ENCODE measurements at regions not wholly inside any gene's neighbourhood (a gene's known extent, or its start where the extent isn't known, plus 50 kb on each side); places are given as distances from the start of the nearest gene placed in this dataset.

DNA sequence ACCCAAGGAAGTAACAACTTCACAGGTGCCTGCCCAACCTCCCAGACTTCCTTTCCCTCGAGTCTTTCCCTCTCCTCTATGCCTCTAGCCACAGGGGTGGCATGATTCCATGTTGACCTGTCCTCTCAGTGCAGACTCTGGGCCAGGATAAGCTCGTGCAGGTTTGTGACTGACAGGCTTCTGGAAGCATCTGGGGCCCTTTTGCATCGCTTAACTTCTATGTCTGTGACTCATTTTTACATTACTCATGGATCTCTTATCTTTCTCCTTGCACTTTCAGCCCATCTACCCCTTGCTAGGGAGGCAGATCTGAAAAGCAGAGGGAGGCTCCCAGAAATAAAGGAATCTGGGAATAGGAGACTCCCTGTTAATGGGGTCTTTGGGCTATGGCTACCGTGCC, 98.5 kb upstream of the RIOK3 start:
- Histone ChIP-seq H3K4me3 (ENCODE audit: low read length in 2 of 2) (no peak overlapping the region), H3K27ac (ENCODE audit: low read depth in 1 of 2, low read length in 2 of 2) (peak overlapping the region in 1 of 2 donors; percentile 71), H3K36me3 (ENCODE audit: control insufficient read depth in 1 of 2, insufficient read depth in 2 of 2, low read length in 1 of 2) (peaks cover 0 to 3% of the 10 kb centered on the region in 2 donors), H3K27me3 (ENCODE audit: control insufficient read depth in 1 of 2, insufficient read depth in 2 of 2, low read length in 1 of 2) (no peaks in the 10 kb centered on the region), H3K4me1 (ENCODE audit: control insufficient read depth in 1 of 2, insufficient read depth in 2 of 2, low read length in 2 of 2) (peaks cover 10 to 11% of the 10 kb centered on the region in 2 donors), H3K9me3 (ENCODE audit: control insufficient read depth, low read length) (no peaks in the 10 kb centered on the region)
- no peak for ATAC-seq (ENCODE audit: low FRiP score)
- no peak for DNase-seq
- intact Hi-C loops (cut with DNase I) = loop anchor here (5.0 kb wide), 3 partner anchors 122 to 217 kb away; partner anchors contain the start of gene CABLES1 (in 1 of the 2)
- WGBS, 2 donors = 25% methylated on average over 4 of the region's 4 CpGs

DNA sequence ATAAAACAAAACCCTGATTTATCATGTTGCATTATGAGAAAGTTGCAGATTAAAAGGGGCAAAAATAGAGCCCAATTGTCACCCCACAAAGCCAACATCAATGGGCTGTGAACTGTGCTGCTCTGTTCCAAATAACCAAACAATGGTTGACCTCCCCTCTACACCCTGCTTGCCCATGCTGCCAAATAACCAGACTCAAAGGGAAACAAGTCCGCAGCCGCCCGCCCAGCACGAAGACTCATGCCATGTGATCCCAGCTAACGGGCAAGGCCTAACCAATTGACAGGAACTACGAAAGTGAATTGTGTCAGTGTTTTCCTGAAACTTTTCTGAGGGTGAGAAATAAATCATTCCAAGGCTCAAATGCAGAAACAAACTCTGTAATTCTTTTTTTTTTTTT, 97.9 kb upstream of the RIOK3 start:
- ATAC-seq (ENCODE audit: low FRiP score) (no peak), DNase-seq (peak in 1 of 2 donors; percentile 63)
- Histone ChIP-seq H3K4me1 (ENCODE audit: control insufficient read depth in 1 of 2, insufficient read depth in 2 of 2, low read length in 2 of 2) (peaks cover 10 to 11% of the 10 kb centered on the region in 2 donors), H3K27ac (ENCODE audit: low read depth in 1 of 2, low read length in 2 of 2) (peak overlapping the region; percentile 7 to 100), H3K27me3 (ENCODE audit: control insufficient read depth in 1 of 2, insufficient read depth in 2 of 2, low read length in 1 of 2) (no peaks in the 10 kb centered on the region), H3K36me3 (ENCODE audit: control insufficient read depth in 1 of 2, insufficient read depth in 2 of 2, low read length in 1 of 2) (peaks cover 0 to 3% of the 10 kb centered on the region in 2 donors), H3K4me3 (ENCODE audit: low read length in 2 of 2) (no peak overlapping the region), H3K9me3 (ENCODE audit: control insufficient read depth, low read length) (no peaks in the 10 kb centered on the region)
- WGBS, 2 donors = 30 to 39% methylated on average over 6 of the region's 6 CpGs
- intact Hi-C loops (cut with DNase I) = loop anchor here (5.0 kb wide), 3 partner anchors 123 to 218 kb away; partner anchors contain the start of gene CABLES1 (in 1 of the 2)

DNA sequence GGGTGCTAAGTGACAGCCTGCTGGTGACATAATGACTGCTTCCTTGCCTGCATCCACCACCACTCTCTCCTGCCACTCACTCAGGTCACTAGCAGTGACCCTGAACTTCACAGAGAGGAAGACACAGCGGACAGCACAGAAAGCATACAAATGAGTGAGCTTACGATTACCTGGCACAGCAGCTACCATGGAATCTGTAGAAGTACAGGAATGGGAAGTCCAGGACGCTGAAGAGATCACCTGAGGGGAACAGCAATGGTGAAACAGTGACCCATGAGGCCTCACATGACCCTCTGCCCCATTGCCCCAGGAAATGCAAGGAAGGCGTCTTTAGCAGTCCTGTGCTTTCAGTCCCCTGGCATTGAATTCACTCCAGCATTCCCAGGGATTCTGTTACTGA, 96.7 kb upstream of the RIOK3 start:
- peak overlapping the region; percentile 7 to 100 for H3K27ac ChIP-seq (ENCODE audit: low read depth in 1 of 2, low read length in 2 of 2)
- no peak overlapping the region for H3K4me3 ChIP-seq (ENCODE audit: low read length in 2 of 2)
- intact Hi-C loops (cut with DNase I) = loop anchor here (2.0 to 5.0 kb wide), 5 partner anchors 44 to 219 kb away; partner anchors contain the start of gene CABLES1 (in 1 of the 2)
- no peaks in the 10 kb centered on the region for H3K36me3 ChIP-seq (ENCODE audit: control insufficient read depth in 1 of 2, insufficient read depth in 2 of 2, low read length in 1 of 2)
- 60 to 64% methylated on average over 4 of the region's 4 CpGs for WGBS, 2 donors
- H3K27me3 ChIP-seq (ENCODE audit: control insufficient read depth in 1 of 2, insufficient read depth in 2 of 2, low read length in 1 of 2) = no peaks in the 10 kb centered on the region
- H3K4me1 ChIP-seq (ENCODE audit: control insufficient read depth in 1 of 2, insufficient read depth in 2 of 2, low read length in 2 of 2) = peaks cover 10 to 11% of the 10 kb centered on the region in 2 donors
- ATAC-seq (ENCODE audit: low FRiP score) (no peak), DNase-seq (no peak)
- H3K9me3 ChIP-seq (ENCODE audit: control insufficient read depth, low read length) = no peaks in the 10 kb centered on the region

DNA sequence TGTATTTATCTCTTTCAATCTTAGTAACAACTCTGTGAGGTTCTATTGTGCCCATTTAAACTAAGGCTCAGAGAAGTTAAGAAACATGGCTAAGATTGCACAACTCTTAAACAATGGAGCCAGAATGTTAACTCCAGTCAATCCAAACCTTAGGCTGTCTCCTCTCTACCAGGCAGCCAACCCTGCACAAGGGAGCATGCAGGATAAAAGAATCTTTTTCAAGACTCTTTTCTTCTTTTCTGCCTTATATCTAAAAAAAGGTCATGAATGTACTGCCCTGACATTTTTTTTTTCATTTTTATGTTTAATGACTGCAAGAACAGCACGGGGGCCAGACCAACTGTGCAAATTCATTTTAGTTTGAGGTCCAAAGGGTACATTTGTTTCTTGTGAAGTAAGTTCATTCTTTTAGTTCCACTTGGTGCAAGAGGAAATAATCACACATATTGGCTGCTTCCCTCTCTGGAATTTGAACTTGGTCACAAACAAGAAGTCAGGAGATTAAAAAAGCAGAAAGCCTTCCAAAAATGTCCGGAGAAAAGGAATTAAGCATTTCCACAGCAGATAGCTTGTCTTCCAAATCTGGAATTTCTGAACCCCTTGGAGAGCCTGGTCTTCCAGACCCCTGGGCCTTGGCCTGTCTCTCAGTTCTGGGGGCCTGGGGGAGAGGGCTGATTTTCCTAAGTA, 96.0 kb upstream of the RIOK3 start:
- peak; percentile 65 for ATAC-seq (ENCODE audit: low FRiP score)
- Histone ChIP-seq H3K36me3 (ENCODE audit: control insufficient read depth in 1 of 2, insufficient read depth in 2 of 2, low read length in 1 of 2) (no peaks in the 10 kb centered on the region), H3K9me3 (ENCODE audit: control insufficient read depth, low read length) (no peaks in the 10 kb centered on the region), H3K4me1 (ENCODE audit: control insufficient read depth in 1 of 2, insufficient read depth in 2 of 2, low read length in 2 of 2) (peaks cover 10 to 11% of the 10 kb centered on the region in 2 donors), H3K27ac (ENCODE audit: low read depth in 1 of 2, low read length in 2 of 2) (peak overlapping the region; percentile 10 to 99), H3K4me3 (ENCODE audit: low read length in 2 of 2) (no peak overlapping the region), H3K27me3 (ENCODE audit: control insufficient read depth in 1 of 2, insufficient read depth in 2 of 2, low read length in 1 of 2) (no peaks in the 10 kb centered on the region)
- DNase-seq = no peak
- WGBS, 2 donors = 1 to 3% methylated on average over 2 of the region's 2 CpGs
- intact Hi-C loops (cut with DNase I) = loop anchor here (2.0 to 5.0 kb wide), 5 partner anchors 44 to 220 kb away; partner anchors contain the start of gene CABLES1 (in 1 of the 2)

DNA sequence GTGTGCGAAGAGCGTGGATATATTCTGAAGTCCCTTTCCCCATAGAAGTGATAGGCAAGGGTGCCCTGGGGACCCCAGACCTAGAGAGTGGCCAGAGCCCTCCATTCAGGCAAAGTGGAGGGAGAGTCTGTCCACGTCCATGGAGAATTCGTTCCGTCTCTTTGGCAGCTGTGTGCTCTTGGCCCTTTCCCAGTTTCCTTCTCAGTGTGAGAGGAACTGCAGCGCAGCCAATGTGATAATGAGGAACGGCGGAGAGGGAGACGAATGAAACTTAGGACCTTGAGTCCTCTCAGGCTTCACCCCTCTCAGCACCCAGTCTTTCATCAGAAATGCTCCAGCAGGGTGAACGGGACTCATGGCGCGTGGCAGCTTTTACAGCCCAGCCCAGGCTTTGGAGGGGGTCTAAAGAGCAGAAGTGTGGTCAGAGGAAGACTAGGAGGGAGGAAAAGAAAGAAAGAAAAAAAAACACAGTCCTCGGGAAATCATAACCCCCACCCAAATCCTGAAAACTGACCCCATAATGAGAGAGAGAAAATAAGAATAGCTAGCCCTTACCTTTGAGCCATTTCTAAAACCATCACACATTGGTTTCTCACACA, 95.0 kb upstream of the RIOK3 start:
- DNase-seq = peak; percentile 78 to 83
- H3K4me3 ChIP-seq (ENCODE audit: low read length in 2 of 2) = peak overlapping the region in 1 of 2 donors; percentile 57
- H3K27me3 ChIP-seq (ENCODE audit: control insufficient read depth in 1 of 2, insufficient read depth in 2 of 2, low read length in 1 of 2) = no peaks in the 10 kb centered on the region
- intact Hi-C loops (cut with DNase I) = loop anchor here (2.0 to 5.0 kb wide), 6 partner anchors 45 to 223 kb away; partner anchors contain the start of gene CABLES1 (in 2 of the 2)
- H3K36me3 ChIP-seq (ENCODE audit: control insufficient read depth in 1 of 2, insufficient read depth in 2 of 2, low read length in 1 of 2) = no peaks in the 10 kb centered on the region
- peak; percentile 65 for ATAC-seq (ENCODE audit: low FRiP score)
- H3K9me3 ChIP-seq (ENCODE audit: control insufficient read depth, low read length) = no peaks in the 10 kb centered on the region
- peak overlapping the region; percentile 10 to 99 for H3K27ac ChIP-seq (ENCODE audit: low read depth in 1 of 2, low read length in 2 of 2)
- H3K4me1 ChIP-seq (ENCODE audit: control insufficient read depth in 1 of 2, insufficient read depth in 2 of 2, low read length in 2 of 2) = peaks cover 10 to 11% of the 10 kb centered on the region in 2 donors
- 4 to 5% methylated on average over 13 of the region's 13 CpGs for WGBS, 2 donors

DNA sequence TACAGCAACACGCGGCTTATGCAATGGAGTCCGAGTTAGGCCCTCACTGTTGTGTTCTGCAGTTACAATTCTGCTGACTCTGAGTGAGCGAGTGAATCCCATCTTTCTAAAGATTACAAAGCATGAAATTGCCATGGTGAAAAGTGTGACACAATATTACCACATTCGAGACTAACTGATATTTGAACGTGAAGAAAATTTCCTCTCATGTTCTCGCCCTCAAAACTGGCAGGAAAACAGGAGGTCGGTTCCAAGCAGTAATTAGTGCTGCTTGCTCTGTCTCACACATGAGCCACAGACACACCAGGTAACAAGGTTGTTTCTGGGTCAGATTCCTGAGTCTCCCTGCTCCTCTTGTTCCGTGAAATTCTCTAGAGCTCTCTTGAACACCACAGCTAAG, 93.7 kb upstream of the RIOK3 start:
- Histone ChIP-seq H3K27me3 (ENCODE audit: control insufficient read depth in 1 of 2, insufficient read depth in 2 of 2, low read length in 1 of 2) (no peaks in the 10 kb centered on the region), H3K4me3 (ENCODE audit: low read length in 2 of 2) (no peak overlapping the region), H3K9me3 (ENCODE audit: control insufficient read depth, low read length) (no peaks in the 10 kb centered on the region), H3K27ac (ENCODE audit: low read depth in 1 of 2, low read length in 2 of 2) (no peak overlapping the region), H3K4me1 (ENCODE audit: control insufficient read depth in 1 of 2, insufficient read depth in 2 of 2, low read length in 2 of 2) (peaks cover 10 to 11% of the 10 kb centered on the region in 2 donors), H3K36me3 (ENCODE audit: control insufficient read depth in 1 of 2, insufficient read depth in 2 of 2, low read length in 1 of 2) (no peaks in the 10 kb centered on the region)
- DNase-seq (no peak), ATAC-seq (ENCODE audit: low FRiP score) (no peak)
- 82 to 84% methylated on average over 9 of the region's 9 CpGs for WGBS, 2 donors
- intact Hi-C loops (cut with DNase I) = loop anchor here (2.0 to 5.0 kb wide), 4 partner anchors 127 to 225 kb away; partner anchors contain the start of gene CABLES1 (in 2 of the 2)

- WGBS, 2 donors = 92% methylated on average over 6 of the region's 6 CpGs
- no peak for ATAC-seq (ENCODE audit: low FRiP score)
Measured at GRCh38 chr18:23363865-23364570, 89.1 kb upstream of the RIOK3 start.

DNA sequence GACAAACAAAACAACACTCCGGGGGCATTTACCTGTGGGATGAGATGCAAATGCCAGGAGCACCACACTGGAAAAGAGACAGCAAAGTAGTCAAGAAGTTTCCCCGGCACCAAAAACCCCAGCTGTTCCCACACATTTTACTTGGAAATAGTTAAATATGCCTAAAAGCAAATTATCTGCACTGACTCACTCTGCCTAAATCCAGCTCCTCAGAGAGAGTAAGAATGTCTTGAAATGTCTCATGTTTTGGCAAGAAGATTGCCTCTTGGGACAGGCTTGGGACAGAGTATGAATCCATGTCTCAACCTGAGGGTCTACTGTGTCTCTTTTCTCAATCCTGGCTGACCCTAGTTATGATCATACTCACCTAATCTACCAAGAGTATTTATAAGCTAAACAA, 87.5 kb upstream of the RIOK3 start:
- DNase-seq = no peak
- ATAC-seq (ENCODE audit: low FRiP score) = peak; percentile 74
- peaks cover 3 to 4% of the 10 kb centered on the region in 2 donors for H3K4me1 ChIP-seq (ENCODE audit: control insufficient read depth in 1 of 2, insufficient read depth in 2 of 2, low read length in 2 of 2)
- no peaks in the 10 kb centered on the region for H3K9me3 ChIP-seq (ENCODE audit: control insufficient read depth, low read length)
- no peak overlapping the region for H3K4me3 ChIP-seq (ENCODE audit: low read length in 2 of 2)
- H3K27ac ChIP-seq (ENCODE audit: low read depth in 1 of 2, low read length in 2 of 2) = peak overlapping the region in 1 of 2 donors; percentile 8
- WGBS, 2 donors = 29 to 38% methylated on average over 2 of the region's 2 CpGs
- H3K27me3 ChIP-seq (ENCODE audit: control insufficient read depth in 1 of 2, insufficient read depth in 2 of 2, low read length in 1 of 2) = no peaks in the 10 kb centered on the region
- intact Hi-C loops (cut with DNase I) = no loop called here
- no peaks in the 10 kb centered on the region for H3K36me3 ChIP-seq (ENCODE audit: control insufficient read depth in 1 of 2, insufficient read depth in 2 of 2, low read length in 1 of 2)

More at GRCh38 chr18:23363865-23364570, 89.1 kb upstream of the RIOK3 start:
- DNase-seq = no peak
- Histone ChIP-seq H3K36me3 (ENCODE audit: control insufficient read depth in 1 of 2, insufficient read depth in 2 of 2, low read length in 1 of 2) (no peaks in the 10 kb centered on the region), H3K4me1 (ENCODE audit: control insufficient read depth in 1 of 2, insufficient read depth in 2 of 2, low read length in 2 of 2) (peaks cover under 1% of the 10 kb centered on the region in 2 donors), H3K4me3 (ENCODE audit: low read length in 2 of 2) (no peak overlapping the region), H3K9me3 (ENCODE audit: control insufficient read depth, low read length) (no peaks in the 10 kb centered on the region), H3K27me3 (ENCODE audit: control insufficient read depth in 1 of 2, insufficient read depth in 2 of 2, low read length in 1 of 2) (no peaks in the 10 kb centered on the region), H3K27ac (ENCODE audit: low read depth in 1 of 2, low read length in 2 of 2) (no peak overlapping the region)
- intact Hi-C loops (cut with DNase I) = no loop called here

All from aorta (tissue), 5 donors.